ENCODE measurements at regions not wholly inside any gene's neighbourhood (a gene's known extent, or its start where the extent isn't known, plus 50 kb on each side); places are given as distances from the start of the nearest gene placed in this dataset.

DNA sequence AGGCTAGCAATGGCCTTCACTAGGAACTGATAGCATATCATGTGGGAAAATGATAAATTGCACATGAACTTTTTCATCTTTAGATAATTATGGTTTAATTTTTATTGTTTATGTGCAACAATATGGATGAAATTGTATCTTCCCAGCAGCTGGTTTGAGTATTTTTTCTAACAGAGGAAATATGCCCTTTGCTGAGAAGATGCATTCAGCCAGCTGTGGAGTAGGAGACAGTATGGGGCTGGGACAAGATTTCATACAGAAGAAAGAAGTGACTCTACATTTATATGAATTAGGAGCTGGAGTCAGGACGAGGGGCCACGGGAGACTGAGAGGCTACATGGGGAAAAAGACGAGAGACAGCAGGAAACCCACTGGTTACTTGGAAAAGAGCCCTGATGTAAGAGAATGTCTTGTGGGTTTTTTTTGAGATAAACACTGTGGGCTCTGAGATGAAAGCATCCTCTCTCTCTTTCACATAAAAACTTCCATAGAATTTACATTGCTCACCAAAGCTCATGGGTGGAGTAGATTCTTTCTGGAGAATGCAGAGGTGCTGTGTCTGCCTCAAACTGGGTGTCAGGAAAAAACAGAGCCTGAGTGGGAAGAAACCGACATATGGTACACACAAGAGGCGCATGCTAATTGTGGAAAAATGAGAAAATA, 115.2 kb upstream of the PDZRN3 start:
- no peak for TF ChIP-seq HCFC1 (IDR thresholded peaks at IDR 0.05; ENCODE audit: low read length)
- TF ChIP-seq, protein P1, sequence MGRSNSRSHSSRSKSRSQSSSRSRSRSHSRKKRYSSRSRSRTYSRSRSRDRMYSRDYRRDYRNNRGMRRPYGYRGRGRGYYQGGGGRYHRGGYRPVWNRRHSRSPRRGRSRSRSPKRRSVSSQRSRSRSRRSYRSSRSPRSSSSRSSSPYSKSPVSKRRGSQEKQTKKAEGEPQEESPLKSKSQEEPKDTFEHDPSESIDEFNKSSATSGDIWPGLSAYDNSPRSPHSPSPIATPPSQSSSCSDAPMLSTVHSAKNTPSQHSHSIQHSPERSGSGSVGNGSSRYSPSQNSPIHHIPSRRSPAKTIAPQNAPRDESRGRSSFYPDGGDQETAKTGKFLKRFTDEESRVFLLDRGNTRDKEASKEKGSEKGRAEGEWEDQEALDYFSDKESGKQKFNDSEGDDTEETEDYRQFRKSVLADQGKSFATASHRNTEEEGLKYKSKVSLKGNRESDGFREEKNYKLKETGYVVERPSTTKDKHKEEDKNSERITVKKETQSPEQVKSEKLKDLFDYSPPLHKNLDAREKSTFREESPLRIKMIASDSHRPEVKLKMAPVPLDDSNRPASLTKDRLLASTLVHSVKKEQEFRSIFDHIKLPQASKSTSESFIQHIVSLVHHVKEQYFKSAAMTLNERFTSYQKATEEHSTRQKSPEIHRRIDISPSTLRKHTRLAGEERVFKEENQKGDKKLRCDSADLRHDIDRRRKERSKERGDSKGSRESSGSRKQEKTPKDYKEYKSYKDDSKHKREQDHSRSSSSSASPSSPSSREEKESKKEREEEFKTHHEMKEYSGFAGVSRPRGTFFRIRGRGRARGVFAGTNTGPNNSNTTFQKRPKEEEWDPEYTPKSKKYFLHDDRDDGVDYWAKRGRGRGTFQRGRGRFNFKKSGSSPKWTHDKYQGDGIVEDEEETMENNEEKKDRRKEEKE (IDR thresholded peaks at IDR 0.05), result no peak
- no peak for TF ChIP-seq POLR2A (IDR thresholded peaks at IDR 0.05; ENCODE audit: low read depth, low read length)
- no peak for TF ChIP-seq MTA3 (IDR thresholded peaks at IDR 0.05; ENCODE audit: borderline replicate concordance, low read length)
- TF ChIP-seq, protein P2, sequence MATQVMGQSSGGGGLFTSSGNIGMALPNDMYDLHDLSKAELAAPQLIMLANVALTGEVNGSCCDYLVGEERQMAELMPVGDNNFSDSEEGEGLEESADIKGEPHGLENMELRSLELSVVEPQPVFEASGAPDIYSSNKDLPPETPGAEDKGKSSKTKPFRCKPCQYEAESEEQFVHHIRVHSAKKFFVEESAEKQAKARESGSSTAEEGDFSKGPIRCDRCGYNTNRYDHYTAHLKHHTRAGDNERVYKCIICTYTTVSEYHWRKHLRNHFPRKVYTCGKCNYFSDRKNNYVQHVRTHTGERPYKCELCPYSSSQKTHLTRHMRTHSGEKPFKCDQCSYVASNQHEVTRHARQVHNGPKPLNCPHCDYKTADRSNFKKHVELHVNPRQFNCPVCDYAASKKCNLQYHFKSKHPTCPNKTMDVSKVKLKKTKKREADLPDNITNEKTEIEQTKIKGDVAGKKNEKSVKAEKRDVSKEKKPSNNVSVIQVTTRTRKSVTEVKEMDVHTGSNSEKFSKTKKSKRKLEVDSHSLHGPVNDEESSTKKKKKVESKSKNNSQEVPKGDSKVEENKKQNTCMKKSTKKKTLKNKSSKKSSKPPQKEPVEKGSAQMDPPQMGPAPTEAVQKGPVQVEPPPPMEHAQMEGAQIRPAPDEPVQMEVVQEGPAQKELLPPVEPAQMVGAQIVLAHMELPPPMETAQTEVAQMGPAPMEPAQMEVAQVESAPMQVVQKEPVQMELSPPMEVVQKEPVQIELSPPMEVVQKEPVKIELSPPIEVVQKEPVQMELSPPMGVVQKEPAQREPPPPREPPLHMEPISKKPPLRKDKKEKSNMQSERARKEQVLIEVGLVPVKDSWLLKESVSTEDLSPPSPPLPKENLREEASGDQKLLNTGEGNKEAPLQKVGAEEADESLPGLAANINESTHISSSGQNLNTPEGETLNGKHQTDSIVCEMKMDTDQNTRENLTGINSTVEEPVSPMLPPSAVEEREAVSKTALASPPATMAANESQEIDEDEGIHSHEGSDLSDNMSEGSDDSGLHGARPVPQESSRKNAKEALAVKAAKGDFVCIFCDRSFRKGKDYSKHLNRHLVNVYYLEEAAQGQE (IDR thresholded peaks at IDR 0.05; ENCODE audit: low read depth, low read length), result no peak
- TF ChIP-seq MTA2 (IDR thresholded peaks at IDR 0.05; ENCODE audit: low read depth), result no peak
- TF ChIP-seq, protein P3, sequence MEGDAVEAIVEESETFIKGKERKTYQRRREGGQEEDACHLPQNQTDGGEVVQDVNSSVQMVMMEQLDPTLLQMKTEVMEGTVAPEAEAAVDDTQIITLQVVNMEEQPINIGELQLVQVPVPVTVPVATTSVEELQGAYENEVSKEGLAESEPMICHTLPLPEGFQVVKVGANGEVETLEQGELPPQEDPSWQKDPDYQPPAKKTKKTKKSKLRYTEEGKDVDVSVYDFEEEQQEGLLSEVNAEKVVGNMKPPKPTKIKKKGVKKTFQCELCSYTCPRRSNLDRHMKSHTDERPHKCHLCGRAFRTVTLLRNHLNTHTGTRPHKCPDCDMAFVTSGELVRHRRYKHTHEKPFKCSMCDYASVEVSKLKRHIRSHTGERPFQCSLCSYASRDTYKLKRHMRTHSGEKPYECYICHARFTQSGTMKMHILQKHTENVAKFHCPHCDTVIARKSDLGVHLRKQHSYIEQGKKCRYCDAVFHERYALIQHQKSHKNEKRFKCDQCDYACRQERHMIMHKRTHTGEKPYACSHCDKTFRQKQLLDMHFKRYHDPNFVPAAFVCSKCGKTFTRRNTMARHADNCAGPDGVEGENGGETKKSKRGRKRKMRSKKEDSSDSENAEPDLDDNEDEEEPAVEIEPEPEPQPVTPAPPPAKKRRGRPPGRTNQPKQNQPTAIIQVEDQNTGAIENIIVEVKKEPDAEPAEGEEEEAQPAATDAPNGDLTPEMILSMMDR (IDR thresholded peaks at IDR 0.05 in 2 of 3, conservative IDR thresholded peaks at IDR 0.05 in 1 of 3; ENCODE audit: control insufficient read depth in 2 of 3, extremely low read depth in 1 of 3, insufficient read depth in 1 of 3, low read depth in 3 of 3, low read length in 3 of 3), result no peak

Measured in GM12878 (cell line).